Lung (tissue), 11 donors: ENCODE measurements at regions not wholly inside any gene's neighbourhood (a gene's known extent, or its start where the extent isn't known, plus 50 kb on each side); places are given as distances from the start of the nearest gene placed in this dataset.

ENCODE experiments used
- ATAC-seq: fragments of 200-7000 bp; cut with Tn5 transposase; one replicate; pipeline ENCODE4 v1.9.1; 2020; ENCODE audit warnings: moderate number of reproducible peaks; ENCODE audit not compliant: insufficient read depth, low FRiP score
- DNase-seq, 3 donors: peaks; one replicate each; pipeline ENCODE4 v3.0.0-alpha.2; 2013 to 2017
- H3K27ac ChIP-seq, 2 donors: one replicate each; pipeline ENCODE4 v1.5.1; 2013; ENCODE audit warnings: mild to moderate bottlenecking in 2 of 2, moderate library complexity in 2 of 2, control low read depth in 1 of 2, inconsistent platforms in 1 of 2, low read depth in 1 of 2, low read length in 1 of 2
- H3K27me3 ChIP-seq, 3 donors: one replicate each; pipeline ENCODE4 v1.5.1; 2013; ENCODE audit warnings: low read length in 2 of 3; ENCODE audit not compliant: control insufficient read depth in 3 of 3, insufficient read depth in 3 of 3
- H3K36me3 ChIP-seq, 4 donors: one replicate each; pipeline ENCODE4 v1.5.1; 2013; ENCODE audit warnings: low read length in 4 of 4, mild to moderate bottlenecking in 1 of 4, moderate library complexity in 1 of 4; ENCODE audit not compliant: control insufficient read depth in 4 of 4, insufficient read depth in 4 of 4
- H3K4me1 ChIP-seq, 5 donors: one replicate each; pipeline ENCODE4 v1.5.1; 2013; ENCODE audit warnings: low read length in 5 of 5, mild to moderate bottlenecking in 2 of 5, moderate library complexity in 1 of 5; ENCODE audit not compliant: control insufficient read depth in 5 of 5, insufficient read depth in 5 of 5
- H3K4me3 ChIP-seq: one replicate; pipeline ENCODE4 v1.5.1; 2013; ENCODE audit warnings: mild to moderate bottlenecking, control low read depth, moderate library complexity
- H3K9ac ChIP-seq, 2 donors: one replicate each; pipeline ENCODE4 v1.5.1; 2013; ENCODE audit warnings: low read length in 2 of 2, control low read depth in 1 of 2; ENCODE audit not compliant: insufficient read depth in 1 of 2
- H3K9me3 ChIP-seq, 4 donors: one replicate each; pipeline ENCODE4 v1.5.1; 2013; ENCODE audit warnings: low read length in 3 of 4, mild to moderate bottlenecking in 1 of 4, moderate library complexity in 1 of 4; ENCODE audit not compliant: control insufficient read depth in 4 of 4, insufficient read depth in 3 of 4
- WGBS, 2 donors: extraction: QIAGEN DNeasy Blood & Tissue Kit; methylation state at CpG; one replicate each; pipeline ENCODE4 v1.1.7; 2013; 5-methylcytosine and 5-hydroxymethylcytosine counted together
- TF ChIP-seq, protein P1 (sequence below): IDR thresholded peaks from 2 replicates; pipeline ENCODE4 v1.5.1; 2012; ENCODE audit warnings: mild to moderate bottlenecking; ENCODE audit errors: control extremely low read depth, extremely low read depth
- donor health status: control.
- donor health status: control.
- donor health status: Bipolar disorder and iron deficiency.
- donor health status: healthy.
- donor health status: DM: yes; HTN: yes; CAD: no.

DNA sequence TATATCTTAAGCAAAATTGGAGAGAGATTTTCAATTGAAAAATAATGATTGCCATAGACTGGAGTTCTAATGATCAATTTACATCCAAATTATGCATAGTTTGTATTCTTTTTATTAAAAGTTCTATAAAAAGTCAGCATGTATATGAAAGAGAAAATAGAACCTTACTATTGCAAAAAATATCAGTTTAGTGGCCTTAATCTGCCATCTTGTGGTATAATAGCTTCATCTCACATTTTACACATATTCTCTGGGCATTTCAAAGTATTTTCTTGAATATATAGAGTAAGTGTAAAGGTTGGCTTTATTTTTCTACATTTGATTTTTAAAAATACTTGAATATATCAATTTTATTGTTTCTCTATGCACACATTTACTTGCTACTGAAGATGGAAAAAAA is 1858.6 kb upstream of the CDH9 start:
- DNase-seq (peak in 2 of 3 donors; percentile 4 to 15), ATAC-seq (no peak)
- no peaks in the 10 kb centered on the region for H3K27me3 ChIP-seq

DNA sequence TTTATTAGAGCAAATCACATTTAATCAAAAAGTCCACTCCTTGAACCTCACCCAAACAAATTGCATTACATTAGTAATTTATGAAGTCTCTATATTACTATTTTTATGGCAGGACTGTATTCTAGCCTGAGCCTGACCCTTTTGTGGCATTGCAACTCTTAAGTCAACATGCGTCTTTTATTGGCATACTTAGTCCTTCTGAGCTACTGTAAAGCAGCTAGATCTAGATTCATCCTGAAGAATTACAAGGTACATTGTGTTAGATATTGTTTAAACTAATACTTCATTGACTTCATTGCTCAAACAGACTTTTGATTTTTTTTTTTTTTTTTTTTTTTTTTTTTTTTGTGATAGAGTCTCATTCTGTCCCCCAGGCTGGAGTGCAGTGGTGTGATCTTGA is 1842.5 kb upstream of the CDH9 start:
- DNase-seq: no peak
- 93 to 98% methylated on average over 1 of the region's 1 CpG for WGBS, 2 donors
- Histone ChIP-seq H3K27me3 (no peaks in the 10 kb centered on the region), H3K9ac (no peak overlapping the region), H3K4me3 (no peak overlapping the region), H3K4me1 (no peaks in the 10 kb centered on the region), H3K27ac (no peak overlapping the region), H3K9me3 (peaks cover 0 to 13% (median 8%) of the 10 kb centered on the region in 4 donors), H3K36me3 (no peaks in the 10 kb centered on the region)
- ATAC-seq: no peak
- TF ChIP-seq, protein P1, sequence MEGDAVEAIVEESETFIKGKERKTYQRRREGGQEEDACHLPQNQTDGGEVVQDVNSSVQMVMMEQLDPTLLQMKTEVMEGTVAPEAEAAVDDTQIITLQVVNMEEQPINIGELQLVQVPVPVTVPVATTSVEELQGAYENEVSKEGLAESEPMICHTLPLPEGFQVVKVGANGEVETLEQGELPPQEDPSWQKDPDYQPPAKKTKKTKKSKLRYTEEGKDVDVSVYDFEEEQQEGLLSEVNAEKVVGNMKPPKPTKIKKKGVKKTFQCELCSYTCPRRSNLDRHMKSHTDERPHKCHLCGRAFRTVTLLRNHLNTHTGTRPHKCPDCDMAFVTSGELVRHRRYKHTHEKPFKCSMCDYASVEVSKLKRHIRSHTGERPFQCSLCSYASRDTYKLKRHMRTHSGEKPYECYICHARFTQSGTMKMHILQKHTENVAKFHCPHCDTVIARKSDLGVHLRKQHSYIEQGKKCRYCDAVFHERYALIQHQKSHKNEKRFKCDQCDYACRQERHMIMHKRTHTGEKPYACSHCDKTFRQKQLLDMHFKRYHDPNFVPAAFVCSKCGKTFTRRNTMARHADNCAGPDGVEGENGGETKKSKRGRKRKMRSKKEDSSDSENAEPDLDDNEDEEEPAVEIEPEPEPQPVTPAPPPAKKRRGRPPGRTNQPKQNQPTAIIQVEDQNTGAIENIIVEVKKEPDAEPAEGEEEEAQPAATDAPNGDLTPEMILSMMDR: no peak

More for the DNA sequence above, 1858.6 kb upstream of the CDH9 start:
- H3K27ac ChIP-seq: no peak overlapping the region
- TF ChIP-seq, protein P1: no peak
- no peak overlapping the region for H3K4me3 ChIP-seq
- peaks cover 0 to 3% (median 2%) of the 10 kb centered on the region in 4 donors for H3K9me3 ChIP-seq
- no peaks in the 10 kb centered on the region for H3K4me1 ChIP-seq
- H3K9ac ChIP-seq: no peak overlapping the region
- no peaks in the 10 kb centered on the region for H3K36me3 ChIP-seq

DNA sequence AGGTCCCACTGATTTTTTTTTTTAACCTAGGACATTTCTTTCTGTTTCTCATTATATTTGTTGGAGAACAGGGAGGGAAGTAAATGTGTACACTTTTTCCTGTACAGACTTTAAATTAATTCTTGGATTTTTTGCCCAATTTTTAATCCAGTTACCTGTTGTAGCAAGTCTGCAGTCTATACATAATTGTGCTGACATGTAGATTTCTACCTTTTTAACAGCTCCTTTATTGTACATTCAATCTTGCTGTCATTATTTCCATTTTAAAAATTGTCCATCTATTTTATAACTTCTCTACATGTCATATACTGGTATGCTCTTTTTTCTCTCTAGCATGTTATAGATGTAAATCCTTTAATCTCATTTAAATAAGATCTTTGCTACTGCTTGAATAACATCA is 1838.7 kb upstream of the CDH9 start:
- ATAC-seq (no peak), DNase-seq (no peak)
- H3K27me3 ChIP-seq: no peaks in the 10 kb centered on the region

DNA sequence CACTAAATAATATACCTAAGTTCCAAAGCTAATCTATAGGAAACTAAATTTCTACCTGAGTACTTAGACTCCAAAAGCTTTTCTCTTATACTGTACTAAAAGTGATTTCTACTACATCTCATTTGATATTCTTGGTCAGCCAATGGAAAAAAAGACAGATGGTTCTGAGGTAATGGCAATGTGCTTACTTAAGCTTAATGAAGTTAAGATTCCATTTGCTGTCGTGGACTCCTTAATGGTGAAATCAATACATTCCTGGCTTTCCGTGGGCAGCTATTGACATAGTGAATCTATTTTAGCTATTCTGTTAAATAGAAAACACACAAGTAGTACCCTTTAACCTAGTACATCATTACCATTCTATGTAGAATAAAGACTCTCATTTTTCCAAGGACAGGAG is 1825.6 kb upstream of the CDH9 start:
- Histone ChIP-seq H3K9me3 (no peaks in the 10 kb centered on the region), H3K27me3 (no peaks in the 10 kb centered on the region), H3K36me3 (no peaks in the 10 kb centered on the region), H3K4me1 (no peaks in the 10 kb centered on the region), H3K4me3 (no peak overlapping the region), H3K9ac (no peak overlapping the region), H3K27ac (no peak overlapping the region)
- 74 to 82% methylated on average over 2 of the region's 2 CpGs for WGBS, 2 donors
- ATAC-seq (no peak), DNase-seq (no peak)
- TF ChIP-seq, protein P1: no peak

More for the DNA sequence above, 1838.7 kb upstream of the CDH9 start:
- Histone ChIP-seq H3K4me3 (no peak overlapping the region), H3K9ac (no peak overlapping the region), H3K36me3 (no peaks in the 10 kb centered on the region), H3K27ac (no peak overlapping the region), H3K9me3 (peaks cover 0 to 3% (median 0%) of the 10 kb centered on the region in 4 donors), H3K4me1 (no peaks in the 10 kb centered on the region)
- TF ChIP-seq, protein P1: no peak
